CD8-positive, alpha-beta memory T cell (primary cell): ENCODE measurements at regions not wholly inside any gene's neighbourhood (a gene's known extent, or its start where the extent isn't known, plus 50 kb on each side); places are given as distances from the start of the nearest gene placed in this dataset.

Source experiments
- CTCF ChIA-PET: fragments of 350-600 bp; sonication (Branson Sonifier 250); formaldehyde crosslinking; loops from one replicate; lab custom pipeline; 2021; ENCODE audit warnings: antibody characterized with exemption; lab: Charles Lee
- POLR2A ChIA-PET: fragments of 350-600 bp; sonication (Branson Sonifier 250); formaldehyde crosslinking; loops from one replicate; lab custom pipeline; 2021; ENCODE audit warnings: antibody characterized with exemption; lab: Charles Lee
- DNase-seq, 5 donors: peaks; one replicate each; pipeline versions ENCODE4 v3.0.0 to v3.0.0-alpha.2; 2020 to 2022; ENCODE audit warnings: mixed read lengths in 1 of 5
- H3K27ac ChIP-seq: one replicate; pipeline ENCODE4 v1.7.0; 2013; ENCODE audit warnings: low read depth, mild to moderate bottlenecking, low read length, moderate library complexity
- H3K27me3 ChIP-seq: 2 replicates; pipeline ENCODE4 v1.7.0; 2013; ENCODE audit warnings: low read length, mild to moderate bottlenecking; ENCODE audit not compliant: insufficient read depth, poor library complexity, severe bottlenecking
- H3K36me3 ChIP-seq: 2 replicates; pipeline ENCODE4 v1.7.0; 2013; ENCODE audit warnings: mild to moderate bottlenecking, low read length, moderate library complexity; ENCODE audit not compliant: insufficient read depth
- H3K4me1 ChIP-seq: 2 replicates; pipeline ENCODE4 v1.7.0; 2013; ENCODE audit warnings: mild to moderate bottlenecking, low read length, moderate library complexity; ENCODE audit not compliant: insufficient read depth
- H3K4me3 ChIP-seq: 2 replicates; pipeline ENCODE4 v1.7.0; 2013; ENCODE audit warnings: mild to moderate bottlenecking, low read length
- H3K9me3 ChIP-seq: 2 replicates; pipeline ENCODE4 v1.7.0; 2013; ENCODE audit warnings: mild to moderate bottlenecking, low read length
- H3K27ac Mint-ChIP-seq, 8 donors: one replicate each; pipeline ENCODE4 v1.8.0; 2020 to 2021; ENCODE audit warnings: mixed read lengths in 8 of 8, mild to moderate bottlenecking in 6 of 8, inconsistent platforms in 3 of 8, moderate library complexity in 3 of 8
- H3K27me3 Mint-ChIP-seq, 2 donors: one replicate each; pipeline ENCODE4 v1.8.0; 2020 to 2021; ENCODE audit warnings: mixed read lengths in 2 of 2, mild to moderate bottlenecking in 1 of 2, moderate library complexity in 1 of 2
- H3K36me3 Mint-ChIP-seq, 3 donors: one replicate each; pipeline ENCODE4 v1.8.0; 2020 to 2021; ENCODE audit warnings: mixed read lengths in 3 of 3, inconsistent platforms in 1 of 3, mild to moderate bottlenecking in 1 of 3
- H3K4me1 Mint-ChIP-seq, 3 donors: one replicate each; pipeline ENCODE4 v1.8.0; 2020 to 2021; ENCODE audit warnings: mixed read lengths in 3 of 3, inconsistent platforms in 1 of 3, mild to moderate bottlenecking in 1 of 3
- H3K4me3 Mint-ChIP-seq, 7 donors: one replicate each; pipeline ENCODE4 v1.8.0; 2020 to 2021; ENCODE audit warnings: mixed read lengths in 7 of 7, mild to moderate bottlenecking in 6 of 7, moderate library complexity in 4 of 7, inconsistent platforms in 2 of 7
- H3K9me3 Mint-ChIP-seq, 5 donors: one replicate each; pipeline ENCODE4 v1.8.0; 2020 to 2022; ENCODE audit warnings: mixed read lengths in 5 of 5, mild to moderate bottlenecking in 3 of 5, moderate library complexity in 2 of 5, inconsistent platforms in 1 of 5

DNA sequence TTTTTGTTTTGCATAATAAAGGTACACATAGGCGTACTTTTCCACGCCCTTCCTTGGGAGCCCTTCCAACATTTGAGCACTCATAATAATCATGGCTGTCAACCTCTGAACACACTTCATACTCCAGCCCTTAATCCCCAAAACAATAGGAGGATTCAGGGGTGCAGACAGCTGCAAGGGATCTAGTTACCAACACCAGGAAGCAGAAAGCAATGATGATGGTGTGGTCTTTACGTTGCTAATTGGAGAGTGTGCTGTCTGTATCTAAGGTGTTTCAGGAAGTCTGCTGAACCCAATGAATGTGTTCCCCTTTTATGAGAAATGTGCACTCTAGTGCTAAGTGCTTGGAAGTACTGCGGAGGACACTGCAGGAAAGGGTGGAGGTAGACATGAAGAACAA is 60.3 kb upstream of the PDZRN3 start:
- no peak overlapping the region for H3K4me3 Mint-ChIP-seq
- POLR2A ChIA-PET = no interaction called here
- CTCF ChIA-PET = no interaction called here
- H3K4me1 Mint-ChIP-seq = no peaks in the 10 kb centered on the region
- Histone ChIP-seq H3K4me1 (no peaks in the 10 kb centered on the region), H3K27me3 (no peaks in the 10 kb centered on the region), H3K4me3 (no peak overlapping the region), H3K36me3 (no peaks in the 10 kb centered on the region), H3K9me3 (no peaks in the 10 kb centered on the region), H3K27ac (no peak overlapping the region)
- peaks cover 0 to 9% (median 3%) of the 10 kb centered on the region in 5 donors for H3K9me3 Mint-ChIP-seq
- no peak for DNase-seq
- no peaks in the 10 kb centered on the region for H3K36me3 Mint-ChIP-seq
- no peak overlapping the region for H3K27ac Mint-ChIP-seq
- H3K27me3 Mint-ChIP-seq = no peaks in the 10 kb centered on the region

DNA sequence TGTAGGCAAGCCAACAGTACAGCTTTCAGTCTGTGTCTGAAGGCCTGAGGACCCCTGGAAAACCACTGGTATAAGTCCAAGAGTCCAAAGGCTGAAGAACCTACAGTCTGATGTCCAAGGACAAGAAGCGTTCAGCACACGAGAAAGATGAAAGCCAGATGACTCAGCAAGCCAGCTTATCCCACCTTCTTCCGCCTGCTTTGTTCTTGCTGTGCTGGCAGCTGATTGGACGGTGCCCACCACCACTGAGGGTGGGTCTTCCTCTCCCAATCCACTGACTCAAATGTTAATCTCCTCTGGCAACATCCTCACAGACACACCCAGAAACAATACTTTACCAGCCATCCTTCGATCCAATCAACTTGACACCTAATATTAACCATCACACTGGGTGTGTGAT is 59.0 kb upstream of the PDZRN3 start:
- Histone ChIP-seq H3K9me3 (no peaks in the 10 kb centered on the region), H3K27ac (no peak overlapping the region), H3K4me3 (no peak overlapping the region), H3K27me3 (no peaks in the 10 kb centered on the region), H3K36me3 (no peaks in the 10 kb centered on the region), H3K4me1 (no peaks in the 10 kb centered on the region)
- CTCF ChIA-PET = no interaction called here
- no peaks in the 10 kb centered on the region for H3K4me1 Mint-ChIP-seq
- no peaks in the 10 kb centered on the region for H3K27me3 Mint-ChIP-seq
- DNase-seq = no peak
- no peak overlapping the region for H3K4me3 Mint-ChIP-seq
- no peaks in the 10 kb centered on the region for H3K36me3 Mint-ChIP-seq
- H3K9me3 Mint-ChIP-seq = peaks cover 0 to 11% (median 5%) of the 10 kb centered on the region in 5 donors
- POLR2A ChIA-PET = no interaction called here
- H3K27ac Mint-ChIP-seq = no peak overlapping the region

DNA sequence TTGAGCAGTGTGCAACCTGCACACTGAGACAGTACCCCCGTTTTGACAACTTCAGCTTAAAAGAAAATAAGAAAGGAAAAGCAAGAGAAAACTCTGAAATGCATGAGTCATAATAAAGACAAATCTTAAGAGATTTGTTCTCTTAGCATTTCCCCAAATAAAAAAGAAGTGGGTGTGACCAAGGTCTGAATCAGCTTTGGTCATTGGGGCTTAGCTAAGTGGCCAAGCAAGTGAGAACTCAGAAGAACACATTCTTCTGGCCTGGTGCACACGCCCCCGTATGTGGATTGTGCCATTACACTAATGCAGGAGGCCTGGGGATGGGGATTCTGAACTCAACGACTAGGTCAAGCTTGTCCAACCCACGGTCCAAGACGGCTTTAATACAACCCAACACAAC is 56.9 kb upstream of the PDZRN3 start:
- Mint-ChIP-seq H3K36me3 (no peaks in the 10 kb centered on the region), H3K4me1 (no peaks in the 10 kb centered on the region), H3K9me3 (peaks cover 2 to 12% (median 2%) of the 10 kb centered on the region in 5 donors), H3K27ac (no peak overlapping the region), H3K27me3 (no peaks in the 10 kb centered on the region), H3K4me3 (no peak overlapping the region)
- Histone ChIP-seq H3K4me3 (no peak overlapping the region), H3K4me1 (no peaks in the 10 kb centered on the region), H3K27me3 (no peaks in the 10 kb centered on the region), H3K27ac (no peak overlapping the region), H3K36me3 (no peaks in the 10 kb centered on the region), H3K9me3 (no peaks in the 10 kb centered on the region)
- CTCF ChIA-PET = no interaction called here
- no peak for DNase-seq
- POLR2A ChIA-PET = no interaction called here

DNA sequence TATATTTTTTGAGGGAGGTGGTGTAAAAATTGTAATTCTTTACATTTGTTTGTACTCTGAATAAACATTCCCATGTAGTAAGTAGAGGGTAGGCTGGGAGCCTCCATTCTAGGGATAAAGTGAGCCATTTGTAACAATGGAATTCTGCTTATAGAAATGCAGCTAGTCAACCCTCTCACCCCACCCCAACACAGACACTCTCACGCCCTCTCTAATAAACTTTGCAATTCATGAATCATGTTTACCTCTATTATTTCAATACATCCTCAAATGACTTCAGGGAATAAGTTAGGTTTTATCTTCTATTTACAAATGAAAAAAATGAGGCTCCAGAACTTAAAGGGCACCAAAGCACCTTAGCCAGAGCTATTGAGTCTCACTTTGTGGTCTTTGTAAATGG is 56.5 kb upstream of the PDZRN3 start:
- no peak overlapping the region for H3K27ac ChIP-seq
- ChIA-PET CTCF (no interaction called here), POLR2A (no interaction called here)
- no peaks in the 10 kb centered on the region for H3K27me3 ChIP-seq
- no peaks in the 10 kb centered on the region for H3K4me1 ChIP-seq
- Mint-ChIP-seq H3K27me3 (no peaks in the 10 kb centered on the region), H3K36me3 (no peaks in the 10 kb centered on the region), H3K27ac (no peak overlapping the region), H3K4me1 (no peaks in the 10 kb centered on the region), H3K4me3 (no peak overlapping the region), H3K9me3 (peaks cover 2 to 14% (median 2%) of the 10 kb centered on the region in 5 donors)
- no peaks in the 10 kb centered on the region for H3K36me3 ChIP-seq
- no peak overlapping the region for H3K4me3 ChIP-seq
- H3K9me3 ChIP-seq = no peaks in the 10 kb centered on the region
- no peak for DNase-seq

DNA sequence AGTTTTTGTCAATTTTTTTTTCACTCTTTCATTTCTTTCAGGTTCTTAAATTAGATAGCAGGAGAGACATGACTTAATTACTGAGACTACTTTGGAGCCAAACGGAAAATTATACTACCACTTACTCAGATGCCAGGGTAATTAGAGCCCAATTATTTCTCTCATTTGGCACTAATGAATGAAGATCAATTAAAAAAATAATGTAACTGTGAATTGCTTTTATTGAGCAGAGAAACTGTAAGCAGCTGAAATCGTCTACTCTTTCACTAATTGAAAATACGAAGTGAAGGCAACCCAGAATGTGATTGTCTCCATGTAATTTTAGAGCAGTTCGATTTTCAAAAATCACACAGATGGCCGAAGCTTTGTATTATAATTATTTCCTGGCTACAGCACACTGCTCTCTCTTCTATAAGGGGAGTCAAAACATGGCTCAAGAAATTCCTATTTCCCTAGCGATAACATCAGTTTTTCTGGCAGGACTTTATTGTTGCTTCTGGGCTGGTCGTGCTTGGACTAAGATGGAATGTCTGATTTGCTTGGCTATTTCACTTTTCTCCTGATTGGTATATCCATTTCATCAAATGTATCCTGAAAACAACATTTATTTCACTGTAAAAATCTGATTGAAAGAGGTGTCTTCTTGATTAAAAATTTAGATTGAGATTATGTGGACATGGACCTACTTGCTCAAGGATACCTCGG is 55.8 kb upstream of the PDZRN3 start:
- DNase-seq = no peak
- Histone ChIP-seq H3K9me3 (no peaks in the 10 kb centered on the region), H3K4me1 (no peaks in the 10 kb centered on the region), H3K36me3 (no peaks in the 10 kb centered on the region), H3K27me3 (no peaks in the 10 kb centered on the region), H3K27ac (no peak overlapping the region), H3K4me3 (no peak overlapping the region)
- no peaks in the 10 kb centered on the region for H3K4me1 Mint-ChIP-seq
- H3K27me3 Mint-ChIP-seq = no peaks in the 10 kb centered on the region
- no peaks in the 10 kb centered on the region for H3K36me3 Mint-ChIP-seq
- peaks cover 2 to 14% (median 2%) of the 10 kb centered on the region in 5 donors for H3K9me3 Mint-ChIP-seq
- ChIA-PET CTCF (no interaction called here), POLR2A (no interaction called here)
- H3K4me3 Mint-ChIP-seq = no peak overlapping the region
- no peak overlapping the region for H3K27ac Mint-ChIP-seq

DNA sequence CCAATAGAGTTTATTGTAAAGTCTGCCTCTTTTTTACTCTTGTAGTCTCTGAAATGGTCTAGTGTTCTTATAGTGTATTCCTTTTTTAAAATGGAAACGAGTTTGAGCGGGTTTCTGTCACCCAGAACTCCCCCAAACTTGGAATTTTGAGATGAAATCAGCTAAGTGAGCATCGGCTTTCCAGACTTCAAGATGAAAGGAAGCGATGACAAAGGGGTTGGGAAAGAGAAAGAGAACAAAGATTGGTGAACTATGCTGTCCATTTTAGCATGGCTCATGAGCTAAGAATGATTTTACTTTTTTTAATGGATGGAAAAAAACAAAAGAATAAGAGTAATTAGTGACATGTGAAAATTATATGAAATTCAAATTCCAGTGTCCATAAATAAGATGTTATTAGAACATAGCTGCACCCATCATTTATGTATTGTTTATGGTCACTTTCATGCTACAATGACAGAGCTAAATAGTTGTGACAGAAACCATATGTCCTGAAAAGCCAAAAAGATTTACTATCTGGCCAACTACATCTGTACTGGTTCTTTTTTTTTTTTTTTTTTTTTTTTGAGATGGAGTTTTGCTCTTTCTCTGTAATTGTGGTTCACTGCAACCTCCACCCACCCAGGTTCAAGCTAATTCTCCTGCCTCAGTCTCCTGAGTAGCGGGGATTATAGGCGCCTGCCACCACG is 52.7 kb upstream of the PDZRN3 start:
- H3K27ac ChIP-seq = no peak overlapping the region
- no peaks in the 10 kb centered on the region for H3K9me3 ChIP-seq
- no peak overlapping the region for H3K27ac Mint-ChIP-seq
- H3K4me3 Mint-ChIP-seq = no peak overlapping the region
- H3K36me3 Mint-ChIP-seq = no peaks in the 10 kb centered on the region
- ChIA-PET POLR2A (no interaction called here), CTCF (no interaction called here)
- H3K36me3 ChIP-seq = no peaks in the 10 kb centered on the region
- peaks cover 0 to 18% (median 5%) of the 10 kb centered on the region in 5 donors for H3K9me3 Mint-ChIP-seq
- H3K4me1 ChIP-seq = no peaks in the 10 kb centered on the region
- H3K27me3 ChIP-seq = no peaks in the 10 kb centered on the region
- H3K4me3 ChIP-seq = no peak overlapping the region
- DNase-seq = no peak
- no peaks in the 10 kb centered on the region for H3K4me1 Mint-ChIP-seq
- H3K27me3 Mint-ChIP-seq = no peaks in the 10 kb centered on the region
